A549 (cell line): ENCODE measurements at regions not wholly inside any gene's neighbourhood (a gene's known extent, or its start where the extent isn't known, plus 50 kb on each side); places are given as distances from the start of the nearest gene placed in this dataset.

ENCODE experiments used
- ATAC-seq, 2 experiments: fragments of 200-7000 bp in 1 of 2; fragments of >200 bp in 1 of 2; cut with Nextera tagmentation in 1 of 2; cut with Tn5 transposase in 1 of 2; 3 replicates each; pipeline versions ENCODE4 v1.8.0 to v1.9.1; 2018 to 2020; ENCODE audit warnings: mild to moderate bottlenecking in 1 of 2, moderate library complexity in 1 of 2
- CTCF ChIA-PET: fragments of 300-600 bp; sonication (Branson Sonifier 250); formaldehyde crosslinking; extraction: SDS; loops from one replicate; lab custom pipeline; 2021; ENCODE audit warnings: antibody characterized with exemption, inconsistent platforms; lab: Yijun Ruan, JAX
- POLR2A ChIA-PET: fragments of 350-600 bp; formaldehyde crosslinking; extraction: SDS; loops from one replicate; lab custom pipeline; 2021; ENCODE audit warnings: antibody characterized with exemption, inconsistent platforms; lab: Yijun Ruan, JAX
- DNase-seq, 2 experiments: peaks; one replicate each; pipeline versions ENCODE4 v3.0.0 to v3.0.0-alpha.2; 2011 to 2016; ENCODE audit warnings: low read depth in 1 of 2, low spot score in 1 of 2
- FAIRE-seq: peaks from 2 replicates; lab custom pipeline; 2011; peaks lifted over from hg19 to GRCh38; lab: Jason Lieb, UNC
- H3K27ac ChIP-seq, 2 experiments: fragments of >200 bp; sonication (Bioruptor Twin); formaldehyde crosslinking; 3 replicates each; pipeline ENCODE4 v1.5.1; 2016 to 2017
- H3K4me1 ChIP-seq: fragments of >200 bp; sonication (Bioruptor Twin); formaldehyde crosslinking; 3 replicates; pipeline ENCODE4 v1.6.1; 2016
- H3K4me2 ChIP-seq: fragments of >200 bp; sonication (Bioruptor Twin); formaldehyde crosslinking; 3 replicates; pipeline ENCODE4 v1.6.1; 2016
- H3K4me3 ChIP-seq: fragments of >200 bp; sonication (Bioruptor Twin); formaldehyde crosslinking; 3 replicates; pipeline ENCODE4 v1.5.1; 2016
- H3K9me3 ChIP-seq: fragments of >200 bp; sonication (Bioruptor Twin); formaldehyde crosslinking; 3 replicates; pipeline ENCODE4 v1.6.1; 2016
- BCL3 ChIP-seq: fragments of >200 bp; sonication (Bioruptor Twin); formaldehyde crosslinking; IDR thresholded peaks from 3 replicates; pipeline ENCODE4 v1.6.1; 2016
- BHLHE40 ChIP-seq: IDR thresholded peaks from 2 replicates; pipeline ENCODE4 v1.6.1; 2012; ENCODE audit warnings: low read depth, low read length, inconsistent platforms
- CBX8 ChIP-seq: fragments of 200-600 bp; sonication (generic); IDR thresholded peaks from 2 replicates; pipeline ENCODE4 v1.6.1; 2016
- CHD4 ChIP-seq: fragments of 200-600 bp; sonication (generic); IDR thresholded peaks from 2 replicates; pipeline ENCODE4 v1.6.1; 2016; ENCODE audit warnings: antibody characterized with exemption, mild to moderate bottlenecking, borderline replicate concordance
- CTCF ChIP-seq: fragments of >200 bp; sonication (Bioruptor Twin); formaldehyde crosslinking; IDR thresholded peaks from 3 replicates; pipeline ENCODE4 v1.5.1; 2016
- EHMT2 ChIP-seq: fragments of 200-600 bp; sonication (generic); IDR thresholded peaks from 2 replicates; pipeline ENCODE4 v1.6.1; 2016; ENCODE audit warnings: antibody characterized with exemption, low read depth, mild to moderate bottlenecking, moderate library complexity
- FOXS1 ChIP-seq: fragments of 250-450 bp; sonication (Bioruptor Pico); IDR thresholded peaks from 2 replicates; pipeline ENCODE4 v1.5.0; 2020; ENCODE audit warnings: mild to moderate bottlenecking, moderate library complexity
- HDAC2 ChIP-seq: fragments of 200-600 bp; sonication (generic); IDR thresholded peaks from 2 replicates; pipeline ENCODE4 v1.6.1; 2016
- HES2 ChIP-seq: fragments of >200 bp; sonication (Bioruptor Twin); formaldehyde crosslinking; IDR thresholded peaks from 2 replicates; pipeline ENCODE4 v1.6.1; 2016
- HOXA7 ChIP-seq: fragments of 250-450 bp; sonication (Bioruptor Pico); IDR thresholded peaks from 2 replicates; pipeline ENCODE4 v1.5.0; 2020; ENCODE audit warnings: mild to moderate bottlenecking, moderate library complexity
- HOXB5 ChIP-seq: fragments of 250-450 bp; sonication (Bioruptor Pico); IDR thresholded peaks from 2 replicates; pipeline ENCODE4 v1.5.0; 2020; ENCODE audit warnings: mild to moderate bottlenecking, moderate library complexity
- JUNB ChIP-seq: fragments of >200 bp; sonication (Bioruptor Twin); formaldehyde crosslinking; IDR thresholded peaks from 2 replicates; pipeline ENCODE4 v1.6.1; 2016
- KDM5A ChIP-seq: fragments of 200-600 bp; sonication (generic); IDR thresholded peaks from 2 replicates; pipeline ENCODE4 v1.6.1; 2016; ENCODE audit warnings: antibody characterized with exemption, mild to moderate bottlenecking
- MAFK ChIP-seq: fragments of 450-650 bp; IDR thresholded peaks from 2 replicates; pipeline ENCODE4 v1.6.1; 2014; ENCODE audit not compliant: partially characterized antibody
- NPAS2 ChIP-seq: fragments of 250-450 bp; sonication (Bioruptor Pico); IDR thresholded peaks from 2 replicates; pipeline ENCODE4 v1.8.0; 2022; ENCODE audit warnings: mild to moderate bottlenecking, moderate library complexity, borderline replicate concordance
- NR3C1 ChIP-seq: fragments of >200 bp; sonication (Bioruptor Twin); formaldehyde crosslinking; IDR thresholded peaks from 3 replicates; pipeline ENCODE4 v1.6.1; 2017
- PBX3 ChIP-seq: IDR thresholded peaks from 2 replicates; pipeline ENCODE4 v1.6.1; 2012
- POLR2A ChIP-seq: IDR thresholded peaks from 2 replicates; pipeline ENCODE4 v1.6.1; 2012; ENCODE audit warnings: mild to moderate bottlenecking, low read length
- RAD21 ChIP-seq, 2 experiments: fragments of >200 bp in 1 of 2; sonication (Bioruptor Twin) in 1 of 2; formaldehyde crosslinking in 1 of 2; IDR thresholded peaks in 1 of 2; conservative IDR thresholded peaks in 1 of 2; 2 replicates in 1 of 2; 3 replicates in 1 of 2; pipeline ENCODE4 v1.6.1; 2012 to 2018; ENCODE audit warnings: inconsistent platforms in 1 of 2
- RFX5 ChIP-seq: fragments of 450-650 bp; IDR thresholded peaks from 2 replicates; pipeline ENCODE4 v1.7.1; 2014; ENCODE audit warnings: antibody characterized with exemption, mild to moderate bottlenecking, moderate library complexity
- SMC3 ChIP-seq: fragments of >200 bp; sonication (Bioruptor Twin); formaldehyde crosslinking; IDR thresholded peaks from 3 replicates; pipeline ENCODE4 v1.6.1; 2018; ENCODE audit warnings: inconsistent platforms
- TFCP2L1 ChIP-seq: fragments of 250-450 bp; sonication (Bioruptor Pico); IDR thresholded peaks from 2 replicates; pipeline ENCODE4 v1.5.0; 2021; ENCODE audit warnings: mild to moderate bottlenecking
- ZFP36 ChIP-seq: fragments of 450-650 bp; IDR thresholded peaks from 2 replicates; pipeline ENCODE4 v1.6.1; 2014; ENCODE audit warnings: borderline replicate concordance; ENCODE audit not compliant: partially characterized antibody
- ZNF302 ChIP-seq: fragments of 250-450 bp; sonication (Bioruptor Pico); IDR thresholded peaks from 2 replicates; pipeline ENCODE4 v1.9.0; 2021; ENCODE audit warnings: inconsistent platforms, mild to moderate bottlenecking, moderate library complexity
- ZSCAN20 ChIP-seq: fragments of 250-450 bp; sonication (Bioruptor Pico); IDR thresholded peaks from 2 replicates; pipeline ENCODE4 v1.8.0; 2022; ENCODE audit warnings: mild to moderate bottlenecking, moderate library complexity
- WGBS: methylation state at CpG from one replicate; pipeline ENCODE4 v1.1.6; 2017; ENCODE audit errors: missing lambda C conversion rate; 5-methylcytosine and 5-hydroxymethylcytosine counted together
- TF ChIP-seq, protein P1 (sequence below): fragments of 250-450 bp; sonication (Bioruptor Pico); IDR thresholded peaks from 2 replicates; pipeline ENCODE4 v1.5.0; 2021; ENCODE audit warnings: mild to moderate bottlenecking, moderate library complexity, borderline replicate concordance
- TF ChIP-seq, protein P2 (sequence below): fragments of 250-450 bp; sonication (Bioruptor Pico); IDR thresholded peaks from 2 replicates; pipeline ENCODE4 v1.5.0; 2020; ENCODE audit warnings: low read depth, mild to moderate bottlenecking, moderate library complexity

DNA sequence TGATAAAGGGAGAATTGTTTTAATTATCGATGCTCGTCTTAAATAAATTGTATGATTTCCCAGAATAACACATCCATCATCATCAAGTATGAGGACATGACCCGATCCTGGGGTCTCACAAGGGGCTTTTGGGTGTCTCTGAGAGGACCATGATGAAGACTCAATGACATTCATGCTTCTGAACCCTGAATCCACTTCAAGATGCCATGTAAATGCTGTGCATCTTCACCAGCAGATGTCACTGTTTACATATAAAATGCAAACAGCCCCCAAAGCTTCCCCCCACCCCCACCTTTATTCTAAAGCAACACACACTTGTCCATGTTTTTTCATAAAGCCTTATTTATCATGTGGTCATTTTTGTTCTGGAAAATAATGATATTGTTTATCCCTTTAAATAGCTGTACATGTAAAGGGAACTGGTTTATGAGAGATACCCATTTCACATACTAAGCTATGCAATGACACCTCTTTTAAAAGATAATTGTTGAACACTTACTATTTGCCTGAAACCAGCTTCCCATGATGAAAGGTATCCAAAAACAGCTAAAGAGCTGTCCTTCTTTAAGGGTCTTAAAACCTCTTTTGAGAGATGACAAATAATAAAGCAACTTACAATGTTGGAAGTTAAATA, 69.7 kb upstream of the UBE3A start:
- DNase-seq: peak; percentile 6 to 29
- CTCF ChIA-PET: interaction anchor here (0.6 to 4.2 kb wide), 19 partner anchors 12 to 1994 kb away, joined by 3 to 19 read pairs (median 3); no protein-coding TSS in a partner anchor
- Histone ChIP-seq H3K4me1 (no peaks in the 10 kb centered on the region), H3K9me3 (no peaks in the 10 kb centered on the region), H3K27ac (no peak overlapping the region)
- TF ChIP-seq CBX8: no peak
- TF ChIP-seq JUNB: no peak
- peak; percentile 66 to 75; a peak in 4 of 5 replicates for TF ChIP-seq RAD21 (conservative IDR thresholded peaks at IDR 0.05 in 1 of 2, IDR thresholded peaks at IDR 0.05 in 1 of 2)
- no peak for TF ChIP-seq HOXA7 (CRISPR knock-in tag)
- no peak for TF ChIP-seq HES2
- no peak for TF ChIP-seq NR3C1
- TF ChIP-seq NPAS2 (CRISPR knock-in tag): no peak
- TF ChIP-seq KDM5A: no peak
- no peak for TF ChIP-seq RFX5
- peak; percentile 59 for TF ChIP-seq SMC3
- TF ChIP-seq, protein P1, sequence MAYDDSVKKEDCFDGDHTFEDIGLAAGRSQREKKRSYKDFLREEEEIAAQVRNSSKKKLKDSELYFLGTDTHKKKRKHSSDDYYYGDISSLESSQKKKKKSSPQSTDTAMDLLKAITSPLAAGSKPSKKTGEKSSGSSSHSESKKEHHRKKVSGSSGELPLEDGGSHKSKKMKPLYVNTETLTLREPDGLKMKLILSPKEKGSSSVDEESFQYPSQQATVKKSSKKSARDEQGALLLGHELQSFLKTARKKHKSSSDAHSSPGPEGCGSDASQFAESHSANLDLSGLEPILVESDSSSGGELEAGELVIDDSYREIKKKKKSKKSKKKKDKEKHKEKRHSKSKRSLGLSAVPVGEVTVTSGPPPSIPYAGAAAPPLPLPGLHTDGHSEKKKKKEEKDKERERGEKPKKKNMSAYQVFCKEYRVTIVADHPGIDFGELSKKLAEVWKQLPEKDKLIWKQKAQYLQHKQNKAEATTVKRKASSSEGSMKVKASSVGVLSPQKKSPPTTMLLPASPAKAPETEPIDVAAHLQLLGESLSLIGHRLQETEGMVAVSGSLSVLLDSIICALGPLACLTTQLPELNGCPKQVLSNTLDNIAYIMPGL (CRISPR knock-in tag): no peak
- TF ChIP-seq CTCF: peak; percentile 50
- TF ChIP-seq, all 56 proteins: peak for 3
- Histone ChIP-seq H3K4me2 (no peak overlapping the region), H3K4me3 (no peak overlapping the region)
- peak in 1 of 2 experiments; percentile 49; a peak in 1 of 6 replicates for ATAC-seq
- POLR2A ChIA-PET: no interaction called here
- 2% methylated on average over 3 of the region's 3 CpGs for WGBS
- FAIRE-seq: no peak

GRCh38 chr15:25504307-25504706, 65.5 kb upstream of the UBE3A start:
- no peak overlapping the region for H3K4me2 ChIP-seq
- H3K27ac ChIP-seq: no peak overlapping the region
- ATAC-seq (no peak), DNase-seq (no peak), FAIRE-seq (no peak)
- ChIA-PET POLR2A (no interaction called here), CTCF (no interaction called here)
- H3K9me3 ChIP-seq: no peaks in the 10 kb centered on the region; the same call in 2 of the 3 replicates
- TF ChIP-seq BHLHE40 (no peak), MAFK (no peak), CHD4 (no peak), HDAC2 (no peak), ZSCAN20 (CRISPR knock-in tag) (no peak), HOXA7 (CRISPR knock-in tag) (no peak), TFCP2L1 (CRISPR knock-in tag) (no peak), ZNF302 (CRISPR knock-in tag) (no peak), ZFP36 (no peak), EHMT2 (no peak), PBX3 (no peak), HOXB5 (CRISPR knock-in tag) (no peak), RAD21 (conservative IDR thresholded peaks at IDR 0.05 in 1 of 2, IDR thresholded peaks at IDR 0.05 in 1 of 2) (no peak), CBX8 (no peak), RFX5 (no peak), BCL3 (no peak), POLR2A (no peak), FOXS1 (CRISPR knock-in tag) (no peak)
- TF ChIP-seq, protein P2, sequence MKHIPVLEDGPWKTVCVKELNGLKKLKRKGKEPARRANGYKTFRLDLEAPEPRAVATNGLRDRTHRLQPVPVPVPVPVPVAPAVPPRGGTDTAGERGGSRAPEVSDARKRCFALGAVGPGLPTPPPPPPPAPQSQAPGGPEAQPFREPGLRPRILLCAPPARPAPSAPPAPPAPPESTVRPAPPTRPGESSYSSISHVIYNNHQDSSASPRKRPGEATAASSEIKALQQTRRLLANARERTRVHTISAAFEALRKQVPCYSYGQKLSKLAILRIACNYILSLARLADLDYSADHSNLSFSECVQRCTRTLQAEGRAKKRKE: no peak
- H3K4me1 ChIP-seq: no peaks in the 10 kb centered on the region
- WGBS: 5% methylated on average over 4 of the region's 6 CpGs
- H3K4me3 ChIP-seq: no peak overlapping the region
